ENCODE measurements at regions not wholly inside any gene's neighbourhood (a gene's known extent, or its start where the extent isn't known, plus 50 kb on each side); places are given as distances from the start of the nearest gene placed in this dataset.

GRCh38 chr12:70096759-70097410 lies 146.3 kb upstream of the CNOT2 start:
- no peak for TF ChIP-seq CTCF (IDR thresholded peaks at IDR 0.05)
- no peak for TF ChIP-seq SIN3A (IDR thresholded peaks at IDR 0.05; ENCODE audit: borderline replicate concordance, low read depth, low read length)
- no peak for TF ChIP-seq JUND (IDR thresholded peaks at IDR 0.05)
- no peak for TF ChIP-seq GABPA (IDR thresholded peaks at IDR 0.05; ENCODE audit: low read depth)
